ENCODE measurements at regions not wholly inside any gene's neighbourhood (a gene's known extent, or its start where the extent isn't known, plus 50 kb on each side); places are given as distances from the start of the nearest gene placed in this dataset.
A peak's percentile ranks its signal among the peaks of the same experiment; 100 is the strongest.

- no peak for DNase-seq (ENCODE audit: low spot score)
- no peak overlapping the region for H3K4me3 ChIP-seq (ENCODE audit: low read length in 2 of 2)
- WGBS, 2 donors (ENCODE audit: extremely low coverage in 2 of 2, insufficient read length in 2 of 2, insufficient replicate concordance in 1 of 2) = no CpG with 5 or more reads among the region's 6 CpGs
- peaks cover 0 to 3% of the 10 kb centered on the region in 2 donors for H3K9me3 ChIP-seq (replicated peaks in 1 of 2; ENCODE audit: control insufficient read depth in 2 of 2, insufficient read depth in 1 of 2, low read depth in 1 of 2, low read length in 2 of 2)
- H3K27ac ChIP-seq (replicated peaks; ENCODE audit: low read length) = no peak overlapping the region
- no peak overlapping the region for H2AK5ac ChIP-seq (ENCODE audit: low read depth, low read length)
- no peak overlapping the region for H3K4ac ChIP-seq (ENCODE audit: low read length)
- H4K91ac ChIP-seq (ENCODE audit: low read depth, low read length, poor library complexity) = no peak overlapping the region
- H3K4me1 ChIP-seq (ENCODE audit: control insufficient read depth in 2 of 2, insufficient read depth in 1 of 2, low read depth in 1 of 2, low read length in 2 of 2) = no peaks in the 10 kb centered on the region
- H2BK12ac ChIP-seq (ENCODE audit: low read length) = no peak overlapping the region
- peaks cover 0 to 26% (median 4%) of the 10 kb centered on the region in 3 experiments for H3K27me3 ChIP-seq (ENCODE audit: control insufficient read depth in 3 of 3, insufficient read depth in 3 of 3, low read depth in 1 of 3, low read length in 3 of 3)
- H3K9ac ChIP-seq (ENCODE audit: low read depth, low read length, poor library complexity) = no peak overlapping the region
- no peak overlapping the region for H2BK120ac ChIP-seq (ENCODE audit: low read depth, low read length)
- H3K18ac ChIP-seq (ENCODE audit: low read length) = peak overlapping the region; percentile 33
- no peak overlapping the region for H2BK15ac ChIP-seq (ENCODE audit: low read length)
- H3K36me3 ChIP-seq (replicated peaks in 1 of 2; ENCODE audit: control insufficient read depth in 2 of 2, insufficient read depth in 2 of 2, low read length in 2 of 2) = no peaks in the 10 kb centered on the region
- H4K8ac ChIP-seq (ENCODE audit: low read depth, low read length) = no peak overlapping the region
- no peaks in the 10 kb centered on the region for H3K79me1 ChIP-seq (ENCODE audit: low read depth, low read length)
- no peak overlapping the region for H2BK5ac ChIP-seq (ENCODE audit: low read length)
- no peak overlapping the region for H3K23ac ChIP-seq (ENCODE audit: low read depth, low read length, poor library complexity)
- H3K4me2 ChIP-seq (ENCODE audit: insufficient read depth, low read length, poor library complexity, severe bottlenecking) = no peak overlapping the region
- H2AFZ ChIP-seq (ENCODE audit: low read length) = no peak overlapping the region
- no peak overlapping the region for H3K14ac ChIP-seq (ENCODE audit: low read length)
Observed at GRCh38 chr18:79629606-79630005, 50.0 kb upstream of the CTDP1 start.

All from neuronal stem cell (in vitro differentiated cells).